ENCODE measurements at regions not wholly inside any gene's neighbourhood (a gene's known extent, or its start where the extent isn't known, plus 50 kb on each side); places are given as distances from the start of the nearest gene placed in this dataset.

DNA sequence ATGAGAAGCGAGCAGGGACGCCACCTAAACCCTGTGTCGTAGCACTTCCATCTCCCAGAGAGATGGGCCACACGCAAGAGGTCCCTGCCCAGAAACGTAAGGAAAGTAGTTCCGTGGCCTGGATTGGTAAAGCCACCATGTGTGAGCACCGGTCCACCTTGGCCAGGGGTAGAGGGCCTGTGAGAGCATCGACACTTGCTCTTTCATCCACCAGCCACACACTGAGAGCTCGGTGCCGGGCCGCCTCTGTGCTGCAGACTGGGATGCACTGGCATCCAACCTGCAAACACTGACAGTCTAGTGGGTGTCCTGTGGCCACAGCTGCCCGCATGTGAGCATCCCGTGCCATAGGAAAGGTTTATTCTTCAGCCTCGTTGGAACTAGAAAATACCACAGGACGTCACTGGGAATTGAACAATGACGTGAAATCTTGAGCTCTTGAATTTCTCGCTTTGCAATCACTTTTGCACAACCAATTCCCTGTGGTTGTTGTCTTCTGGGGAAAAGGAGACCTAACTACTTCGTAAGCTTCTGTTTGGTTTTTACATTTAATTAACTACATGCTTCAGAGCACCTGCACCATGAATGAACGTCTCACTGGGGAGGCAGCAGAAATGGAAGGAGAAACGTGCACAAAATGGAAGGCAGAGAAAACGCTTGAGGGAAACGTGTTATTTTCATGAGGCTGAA is 212.0 kb upstream of the RAB6C start:
- no peak overlapping the region for H3K9ac ChIP-seq
- H3K27me3 ChIP-seq (ENCODE audit: control insufficient read depth, insufficient read depth, low read length), result no peaks in the 10 kb centered on the region
- no peak overlapping the region for H3K4me3 ChIP-seq (ENCODE audit: low read depth, low read length)
- no peaks in the 10 kb centered on the region for H3K36me3 ChIP-seq (ENCODE audit: control insufficient read depth, insufficient read depth, low read length)
- no peak overlapping the region for H3K4me2 ChIP-seq (ENCODE audit: low read length)
- no peaks in the 10 kb centered on the region for H3K9me3 ChIP-seq (ENCODE audit: control insufficient read depth, low read length)
- no peaks in the 10 kb centered on the region for H3K79me2 ChIP-seq
- H2AFZ ChIP-seq, result no peak overlapping the region
- no peaks in the 10 kb centered on the region for H3K4me1 ChIP-seq
- TF ChIP-seq, protein P1, sequence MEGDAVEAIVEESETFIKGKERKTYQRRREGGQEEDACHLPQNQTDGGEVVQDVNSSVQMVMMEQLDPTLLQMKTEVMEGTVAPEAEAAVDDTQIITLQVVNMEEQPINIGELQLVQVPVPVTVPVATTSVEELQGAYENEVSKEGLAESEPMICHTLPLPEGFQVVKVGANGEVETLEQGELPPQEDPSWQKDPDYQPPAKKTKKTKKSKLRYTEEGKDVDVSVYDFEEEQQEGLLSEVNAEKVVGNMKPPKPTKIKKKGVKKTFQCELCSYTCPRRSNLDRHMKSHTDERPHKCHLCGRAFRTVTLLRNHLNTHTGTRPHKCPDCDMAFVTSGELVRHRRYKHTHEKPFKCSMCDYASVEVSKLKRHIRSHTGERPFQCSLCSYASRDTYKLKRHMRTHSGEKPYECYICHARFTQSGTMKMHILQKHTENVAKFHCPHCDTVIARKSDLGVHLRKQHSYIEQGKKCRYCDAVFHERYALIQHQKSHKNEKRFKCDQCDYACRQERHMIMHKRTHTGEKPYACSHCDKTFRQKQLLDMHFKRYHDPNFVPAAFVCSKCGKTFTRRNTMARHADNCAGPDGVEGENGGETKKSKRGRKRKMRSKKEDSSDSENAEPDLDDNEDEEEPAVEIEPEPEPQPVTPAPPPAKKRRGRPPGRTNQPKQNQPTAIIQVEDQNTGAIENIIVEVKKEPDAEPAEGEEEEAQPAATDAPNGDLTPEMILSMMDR (IDR thresholded peaks at IDR 0.05), result no peak
- no peak overlapping the region for H3K27ac ChIP-seq

DNA sequence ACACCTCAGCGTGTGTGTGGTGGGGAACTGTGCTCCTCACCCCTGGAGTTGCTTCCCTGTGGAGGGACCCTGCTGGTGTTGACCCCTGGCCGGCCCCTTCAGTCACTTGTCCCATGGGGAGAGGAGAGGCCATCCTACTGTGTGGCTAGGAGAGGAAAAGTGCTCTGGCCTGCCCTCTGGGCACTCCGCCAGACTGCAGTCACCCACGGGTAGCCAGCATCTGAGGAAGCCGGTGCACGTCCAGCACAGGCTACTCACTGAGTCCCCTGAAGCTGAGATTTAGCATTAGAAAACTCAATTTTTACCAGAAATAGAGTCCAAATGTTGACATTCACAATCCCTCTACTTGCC is 211.5 kb upstream of the RAB6C start:
- H3K27ac ChIP-seq, result no peak overlapping the region
- no peaks in the 10 kb centered on the region for H3K79me2 ChIP-seq
- no peaks in the 10 kb centered on the region for H3K9me3 ChIP-seq (ENCODE audit: control insufficient read depth, low read length)
- H3K4me2 ChIP-seq (ENCODE audit: low read length), result no peak overlapping the region
- no peak overlapping the region for H2AFZ ChIP-seq
- H3K4me1 ChIP-seq, result no peaks in the 10 kb centered on the region
- H3K9ac ChIP-seq, result no peak overlapping the region
- H3K4me3 ChIP-seq (ENCODE audit: low read depth, low read length), result no peak overlapping the region
- TF ChIP-seq, protein P1 (IDR thresholded peaks at IDR 0.05), result no peak
- no peaks in the 10 kb centered on the region for H3K36me3 ChIP-seq (ENCODE audit: control insufficient read depth, insufficient read depth, low read length)
- H3K27me3 ChIP-seq (ENCODE audit: control insufficient read depth, insufficient read depth, low read length), result no peaks in the 10 kb centered on the region

DNA sequence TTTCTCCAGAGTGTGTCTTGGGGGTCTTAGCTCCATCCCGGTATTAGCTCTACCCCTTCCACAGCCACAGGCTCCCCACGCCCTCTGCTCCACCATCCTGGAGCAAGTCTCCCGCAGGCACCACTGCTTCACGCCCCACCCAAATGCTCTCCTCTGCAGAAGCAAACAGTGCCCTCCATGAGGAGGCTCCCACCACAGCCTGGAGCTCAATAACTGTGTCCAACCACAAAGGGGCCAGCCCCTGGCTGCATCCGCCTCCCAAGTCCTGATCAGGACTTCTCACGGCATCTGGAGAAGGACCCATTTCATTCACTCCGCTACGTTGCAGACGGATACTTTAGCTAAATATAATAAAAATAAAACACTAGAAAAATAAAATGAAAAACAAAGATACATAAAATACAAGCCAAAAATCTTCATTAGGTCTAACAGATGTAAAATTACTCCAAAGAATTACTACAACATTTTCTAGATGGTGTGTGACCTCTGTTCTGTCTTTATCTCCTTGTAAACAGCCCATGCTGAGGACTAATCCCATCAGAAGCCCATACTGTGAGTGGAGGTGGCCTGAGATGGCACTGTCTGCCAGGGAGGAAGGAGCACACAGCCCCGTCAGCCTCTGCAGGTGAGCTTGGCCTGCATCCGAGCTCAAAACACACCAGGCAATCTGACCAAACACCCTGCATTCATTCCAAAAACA is 210.8 kb upstream of the RAB6C start:
- Histone ChIP-seq H3K79me2 (no peaks in the 10 kb centered on the region), H3K9me3 (ENCODE audit: control insufficient read depth, low read length) (no peaks in the 10 kb centered on the region), H3K36me3 (ENCODE audit: control insufficient read depth, insufficient read depth, low read length) (no peaks in the 10 kb centered on the region), H3K27ac (no peak overlapping the region), H3K27me3 (ENCODE audit: control insufficient read depth, insufficient read depth, low read length) (no peaks in the 10 kb centered on the region), H3K9ac (no peak overlapping the region), H3K4me1 (no peaks in the 10 kb centered on the region), H3K4me3 (ENCODE audit: low read depth, low read length) (no peak overlapping the region), H3K4me2 (ENCODE audit: low read length) (no peak overlapping the region), H2AFZ (no peak overlapping the region)
- TF ChIP-seq, protein P1 (IDR thresholded peaks at IDR 0.05), result no peak

DNA sequence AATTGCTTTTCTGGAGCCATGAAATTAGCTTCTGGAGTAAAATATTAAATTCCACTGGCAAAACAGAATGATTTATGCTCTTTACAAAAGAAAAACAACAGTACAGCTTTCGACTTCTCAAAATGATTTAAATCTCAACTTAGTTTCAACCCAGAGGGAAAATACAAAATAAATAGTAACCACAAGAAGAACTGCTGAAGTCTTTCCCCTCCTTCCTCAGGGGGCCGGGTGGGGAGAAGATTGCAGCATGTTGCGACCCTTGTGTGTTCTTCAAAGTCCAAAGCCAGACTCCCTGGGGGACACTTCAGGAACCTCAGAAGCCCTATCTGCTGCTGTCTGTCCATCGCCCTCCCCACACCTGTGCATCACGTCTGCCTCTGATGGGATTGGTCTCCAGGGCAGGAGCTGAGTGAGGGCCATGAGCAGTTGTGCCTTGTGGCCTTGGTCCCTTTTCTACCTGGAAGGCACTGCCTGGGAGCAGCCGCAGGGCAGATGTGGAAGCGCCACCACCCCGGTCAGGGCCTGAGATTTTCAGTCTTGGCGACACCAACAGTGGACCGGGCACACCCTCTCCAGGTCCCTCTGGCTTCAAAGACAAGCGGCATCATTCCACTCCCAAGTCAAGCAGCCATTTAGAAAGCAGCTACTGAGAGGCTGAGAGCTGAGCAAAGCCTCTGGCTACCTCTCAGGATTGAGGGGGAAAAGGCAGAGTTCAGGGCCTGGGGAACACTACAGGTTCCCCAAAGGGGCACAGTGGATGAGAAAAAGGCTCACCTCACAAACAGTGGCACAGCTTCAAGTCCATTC is 210.1 kb upstream of the RAB6C start:
- Histone ChIP-seq H3K79me2 (no peaks in the 10 kb centered on the region), H3K4me2 (ENCODE audit: low read length) (no peak overlapping the region), H2AFZ (no peak overlapping the region), H3K9me3 (ENCODE audit: control insufficient read depth, low read length) (no peaks in the 10 kb centered on the region), H3K27ac (no peak overlapping the region), H3K4me1 (no peaks in the 10 kb centered on the region), H3K27me3 (ENCODE audit: control insufficient read depth, insufficient read depth, low read length) (no peaks in the 10 kb centered on the region), H3K36me3 (ENCODE audit: control insufficient read depth, insufficient read depth, low read length) (no peaks in the 10 kb centered on the region), H3K4me3 (ENCODE audit: low read depth, low read length) (no peak overlapping the region), H3K9ac (no peak overlapping the region)
- TF ChIP-seq, protein P1 (IDR thresholded peaks at IDR 0.05), result no peak

Data from parathyroid adenoma (tissue), 2 donors.